Lower lobe of right lung (tissue), 2 donors: ENCODE measurements at regions not wholly inside any gene's neighbourhood (a gene's known extent, or its start where the extent isn't known, plus 50 kb on each side); places are given as distances from the start of the nearest gene placed in this dataset.

Experiments
- ATAC-seq, 2 donors: fragments of 200-7000 bp; cut with Tn5 transposase; one replicate each; pipeline ENCODE4 v1.9.1; 2020 to 2022; ENCODE audit warnings: mild to moderate bottlenecking in 2 of 2, moderate library complexity in 2 of 2
- DNase-seq: peaks from one replicate; pipeline ENCODE4 v3.0.0-alpha.2; 2020
- H3K27ac ChIP-seq: fragments of 200-600 bp; one replicate; pipeline ENCODE4 v1.8.0; 2022
- H3K27me3 ChIP-seq: fragments of 200-600 bp; one replicate; pipeline ENCODE4 v1.8.0; 2022; ENCODE audit warnings: low read depth
- H3K36me3 ChIP-seq: fragments of 200-600 bp; one replicate; pipeline ENCODE4 v1.8.0; 2022; ENCODE audit warnings: mild to moderate bottlenecking
- H3K4me1 ChIP-seq: fragments of 200-600 bp; one replicate; pipeline ENCODE4 v1.8.0; 2022
- H3K4me3 ChIP-seq: fragments of 200-600 bp; one replicate; pipeline ENCODE4 v1.8.0; 2022; ENCODE audit warnings: mild to moderate bottlenecking
- H3K9me3 ChIP-seq: fragments of 200-600 bp; one replicate; pipeline ENCODE4 v1.8.0; 2022
- intact Hi-C: fragments of 100-400 bp; cut with DNase I; formaldehyde crosslinking; loops from one replicate; pipeline ENCODE4 v1.11.0; 2022
- TF ChIP-seq, protein P1 (sequence below): fragments of 200-600 bp; IDR thresholded peaks from one replicate; pipeline ENCODE4 v1.8.0; 2022; ENCODE audit warnings: antibody characterized with exemption, mild to moderate bottlenecking
- donor health status: DM: no; HTN: yes; CAD: no; lungs with severe emphysema.

DNA sequence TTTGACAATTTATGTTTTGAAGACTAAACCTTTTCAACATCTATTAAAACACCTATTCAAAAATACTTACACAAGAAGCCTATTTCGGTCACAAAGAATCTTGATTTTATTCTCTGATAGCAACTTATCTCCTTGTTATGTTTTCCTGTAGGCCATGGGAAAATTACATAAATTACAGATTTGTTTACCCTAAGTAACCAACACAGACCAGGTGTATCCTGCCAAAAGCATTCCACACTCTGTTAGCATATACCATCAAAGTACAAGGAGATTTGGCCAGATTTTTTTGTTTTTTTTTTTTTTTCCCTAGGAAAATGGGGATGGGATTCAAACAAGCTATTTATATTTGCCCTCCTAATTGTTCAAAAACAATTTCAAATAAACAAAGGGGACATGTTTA lies 497.9 kb upstream of the MAGEB18 start:
- Histone ChIP-seq H3K4me1 (no peaks in the 10 kb centered on the region), H3K36me3 (no peaks in the 10 kb centered on the region), H3K9me3 (no peaks in the 10 kb centered on the region), H3K27ac (no peak overlapping the region), H3K27me3 (no peaks in the 10 kb centered on the region), H3K4me3 (no peak overlapping the region)
- DNase-seq (no peak), ATAC-seq (no peak)
- TF ChIP-seq, protein P1, sequence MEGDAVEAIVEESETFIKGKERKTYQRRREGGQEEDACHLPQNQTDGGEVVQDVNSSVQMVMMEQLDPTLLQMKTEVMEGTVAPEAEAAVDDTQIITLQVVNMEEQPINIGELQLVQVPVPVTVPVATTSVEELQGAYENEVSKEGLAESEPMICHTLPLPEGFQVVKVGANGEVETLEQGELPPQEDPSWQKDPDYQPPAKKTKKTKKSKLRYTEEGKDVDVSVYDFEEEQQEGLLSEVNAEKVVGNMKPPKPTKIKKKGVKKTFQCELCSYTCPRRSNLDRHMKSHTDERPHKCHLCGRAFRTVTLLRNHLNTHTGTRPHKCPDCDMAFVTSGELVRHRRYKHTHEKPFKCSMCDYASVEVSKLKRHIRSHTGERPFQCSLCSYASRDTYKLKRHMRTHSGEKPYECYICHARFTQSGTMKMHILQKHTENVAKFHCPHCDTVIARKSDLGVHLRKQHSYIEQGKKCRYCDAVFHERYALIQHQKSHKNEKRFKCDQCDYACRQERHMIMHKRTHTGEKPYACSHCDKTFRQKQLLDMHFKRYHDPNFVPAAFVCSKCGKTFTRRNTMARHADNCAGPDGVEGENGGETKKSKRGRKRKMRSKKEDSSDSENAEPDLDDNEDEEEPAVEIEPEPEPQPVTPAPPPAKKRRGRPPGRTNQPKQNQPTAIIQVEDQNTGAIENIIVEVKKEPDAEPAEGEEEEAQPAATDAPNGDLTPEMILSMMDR, result no peak
- intact Hi-C loops, result no loop called here

DNA sequence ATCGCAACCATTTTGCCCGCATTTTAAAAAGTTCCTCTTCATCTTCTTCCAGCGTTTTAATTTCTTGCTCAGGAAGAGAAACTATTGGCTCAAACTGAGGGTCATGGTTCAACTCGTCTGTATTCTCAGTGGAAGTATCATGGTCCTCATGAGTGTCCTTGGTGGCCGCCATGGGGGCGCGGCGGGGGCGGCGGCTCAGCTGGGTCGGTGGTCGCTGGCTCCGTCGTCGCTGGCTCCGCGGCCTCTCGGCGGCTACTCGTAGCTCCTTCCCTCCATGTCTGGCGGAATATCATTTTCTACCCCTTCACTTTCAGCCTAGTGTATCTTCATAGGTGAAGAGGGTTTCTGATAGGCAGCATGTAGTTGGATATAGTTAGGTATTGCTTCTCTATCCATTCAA lies 492.0 kb upstream of the MAGEB18 start:
- Histone ChIP-seq H3K4me3 (no peak overlapping the region), H3K4me1 (no peaks in the 10 kb centered on the region), H3K36me3 (no peaks in the 10 kb centered on the region), H3K9me3 (no peaks in the 10 kb centered on the region), H3K27me3 (no peaks in the 10 kb centered on the region), H3K27ac (no peak overlapping the region)
- TF ChIP-seq, protein P1, result no peak
- no peak for DNase-seq
- no peak for ATAC-seq
- intact Hi-C loops, result no loop called here

DNA sequence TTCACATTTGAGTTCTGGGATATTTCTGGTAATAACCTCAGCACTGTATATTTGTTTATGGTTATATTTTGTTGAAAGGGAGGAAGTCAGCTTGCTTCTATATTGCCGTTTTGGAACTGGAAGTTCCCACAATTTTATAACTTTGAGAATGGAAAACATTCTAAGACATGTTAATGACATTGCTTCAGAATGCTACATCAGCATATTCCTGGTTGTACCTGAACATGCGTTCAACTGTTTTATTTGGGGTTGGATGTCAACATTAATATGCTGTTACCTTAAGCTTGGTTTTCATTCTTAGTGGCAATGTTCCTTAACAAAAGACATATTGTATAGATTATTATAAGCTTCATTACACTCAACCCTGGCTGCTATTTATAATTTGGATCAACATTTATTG lies 489.4 kb upstream of the MAGEB18 start:
- H3K27me3 ChIP-seq, result no peaks in the 10 kb centered on the region
- no peak for ATAC-seq
- no peaks in the 10 kb centered on the region for H3K9me3 ChIP-seq
- intact Hi-C loops, result no loop called here
- no peaks in the 10 kb centered on the region for H3K4me1 ChIP-seq
- no peak overlapping the region for H3K4me3 ChIP-seq
- DNase-seq, result no peak
- TF ChIP-seq, protein P1, result no peak
- no peak overlapping the region for H3K27ac ChIP-seq
- no peaks in the 10 kb centered on the region for H3K36me3 ChIP-seq

DNA sequence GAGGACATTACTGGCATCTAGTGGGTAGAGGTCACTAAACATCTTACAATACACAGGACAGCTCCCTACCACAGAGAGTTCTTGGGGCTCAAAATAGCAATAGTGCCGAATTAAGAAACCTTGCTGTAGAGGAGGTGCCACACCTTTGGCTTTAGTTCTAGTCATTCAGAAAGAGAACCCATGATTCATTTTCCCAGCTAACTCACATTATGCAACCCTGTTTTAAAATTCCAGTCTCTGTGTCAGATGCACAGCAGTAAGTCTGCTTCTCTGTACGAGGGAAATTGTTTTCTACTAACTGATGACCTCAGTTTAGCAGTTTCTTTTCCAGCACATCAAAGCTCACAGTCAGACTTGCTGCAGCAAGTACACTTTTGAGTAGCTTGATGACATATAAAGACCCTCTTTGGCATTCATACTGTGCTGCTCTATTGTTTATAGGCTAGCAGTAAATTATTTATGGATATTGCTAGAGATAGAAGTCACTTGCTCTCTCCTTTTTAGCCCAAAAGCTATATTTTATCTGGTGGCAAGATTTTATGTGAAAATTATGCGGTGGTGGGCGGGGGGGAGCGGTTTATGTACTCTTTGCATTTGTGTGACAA lies 487.8 kb upstream of the MAGEB18 start:
- Histone ChIP-seq H3K4me1 (no peaks in the 10 kb centered on the region), H3K36me3 (no peaks in the 10 kb centered on the region), H3K27me3 (no peaks in the 10 kb centered on the region), H3K4me3 (no peak overlapping the region), H3K9me3 (no peaks in the 10 kb centered on the region), H3K27ac (no peak overlapping the region)
- ATAC-seq (no peak), DNase-seq (no peak)
- intact Hi-C loops, result no loop called here
- TF ChIP-seq, protein P1, result no peak

DNA sequence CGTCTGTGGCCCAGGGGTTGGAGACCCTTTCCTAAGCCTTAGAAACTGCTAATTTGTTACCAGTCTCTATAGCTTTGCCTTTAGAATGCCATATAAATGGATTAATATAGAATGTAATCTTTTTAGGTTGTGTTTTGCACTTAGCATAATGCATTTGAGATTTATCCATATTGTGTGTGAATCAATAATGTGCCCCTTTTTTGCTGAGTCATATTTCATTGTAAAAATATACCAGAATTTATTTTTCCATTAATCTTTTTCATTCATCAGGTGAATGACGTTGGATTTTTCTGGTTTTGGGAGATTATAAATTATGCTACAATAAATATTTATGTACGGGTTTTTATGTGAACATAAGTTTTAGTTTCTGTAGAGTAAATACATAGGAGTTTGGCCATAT lies 478.8 kb upstream of the MAGEB18 start:
- Histone ChIP-seq H3K9me3 (no peaks in the 10 kb centered on the region), H3K4me3 (no peak overlapping the region), H3K27me3 (no peaks in the 10 kb centered on the region), H3K27ac (no peak overlapping the region), H3K4me1 (no peaks in the 10 kb centered on the region), H3K36me3 (no peaks in the 10 kb centered on the region)
- no peak for ATAC-seq
- DNase-seq, result no peak
- TF ChIP-seq, protein P1, result no peak
- intact Hi-C loops, result no loop called here

DNA sequence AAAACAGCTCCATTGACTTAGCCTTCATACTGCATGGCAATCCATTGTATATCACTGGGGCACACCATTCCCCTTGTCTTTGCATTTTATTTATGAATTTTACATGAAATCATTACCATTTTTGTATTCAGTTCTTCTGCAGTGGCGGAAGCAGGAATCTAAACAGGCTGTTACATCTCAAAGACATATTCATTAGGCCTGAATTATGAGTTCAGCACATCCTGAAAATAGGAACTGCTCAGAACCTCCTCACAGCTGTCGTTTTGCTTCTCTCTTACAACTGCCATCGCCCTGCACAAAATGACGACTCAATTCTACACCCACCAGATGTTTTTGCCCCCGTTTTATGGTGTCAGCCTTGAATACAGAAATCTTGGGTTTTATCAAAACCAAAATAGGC lies 474.4 kb upstream of the MAGEB18 start:
- Histone ChIP-seq H3K4me1 (no peaks in the 10 kb centered on the region), H3K36me3 (no peaks in the 10 kb centered on the region), H3K27me3 (no peaks in the 10 kb centered on the region), H3K9me3 (no peaks in the 10 kb centered on the region), H3K4me3 (no peak overlapping the region), H3K27ac (no peak overlapping the region)
- TF ChIP-seq, protein P1, result no peak
- DNase-seq (no peak), ATAC-seq (no peak)
- intact Hi-C loops, result no loop called here
